Liver (tissue), 8 donors: ENCODE measurements at regions not wholly inside any gene's neighbourhood (a gene's known extent, or its start where the extent isn't known, plus 50 kb on each side); places are given as distances from the start of the nearest gene placed in this dataset.

Experiments
- DNase-seq: peaks from one replicate; pipeline ENCODE4 v3.0.0-alpha.2; 2017; ENCODE audit warnings: low spot score
- H3K27ac ChIP-seq, 2 donors: one replicate each; pipeline ENCODE4 v1.7.0; 2013; ENCODE audit warnings: inconsistent platforms in 2 of 2, low read length in 2 of 2, control low read depth in 1 of 2, low read depth in 1 of 2, mild to moderate bottlenecking in 1 of 2
- H3K27me3 ChIP-seq, 4 donors: one replicate each; pipeline versions ENCODE4 v1.6.1 to v1.7.0; 2013; ENCODE audit warnings: low read length in 3 of 4, inconsistent platforms in 1 of 4, mild to moderate bottlenecking in 1 of 4, moderate library complexity in 1 of 4; ENCODE audit not compliant: control insufficient read depth in 4 of 4, insufficient read depth in 4 of 4
- H3K36me3 ChIP-seq, 4 donors: one replicate each; pipeline versions ENCODE4 v1.6.1 to v1.7.0; 2013; ENCODE audit warnings: low read length in 3 of 4, mild to moderate bottlenecking in 3 of 4, low read depth in 1 of 4, moderate library complexity in 1 of 4; ENCODE audit not compliant: control insufficient read depth in 4 of 4, insufficient read depth in 3 of 4
- H3K4me1 ChIP-seq, 4 donors: one replicate each; pipeline versions ENCODE4 v1.6.1 to v1.7.0; 2013; ENCODE audit warnings: low read length in 3 of 4, mild to moderate bottlenecking in 3 of 4, moderate library complexity in 1 of 4; ENCODE audit not compliant: control insufficient read depth in 4 of 4, insufficient read depth in 4 of 4
- H3K4me3 ChIP-seq, 3 donors: one replicate each; pipeline versions ENCODE4 v1.6.1 to v1.7.0; 2013; ENCODE audit warnings: low read length in 3 of 3, control low read depth in 1 of 3, low read depth in 1 of 3, mild to moderate bottlenecking in 1 of 3
- H3K9ac ChIP-seq, 2 donors: one replicate each; pipeline ENCODE4 v1.7.0; 2013; ENCODE audit warnings: low read length in 2 of 2, mild to moderate bottlenecking in 2 of 2, moderate library complexity in 2 of 2, control low read depth in 1 of 2, low read depth in 1 of 2
- H3K9me3 ChIP-seq, 4 donors: one replicate each; pipeline versions ENCODE4 v1.6.1 to v1.7.0; 2013; ENCODE audit warnings: low read length in 3 of 4; ENCODE audit not compliant: control insufficient read depth in 4 of 4
- ATF3 ChIP-seq: IDR thresholded peaks from 2 replicates; pipeline ENCODE4 v1.6.1; 2016; ENCODE audit warnings: antibody characterized with exemption
- CTCF ChIP-seq: fragments of 150-350 bp; IDR thresholded peaks from 2 replicates; pipeline ENCODE4 v1.5.1; 2017; ENCODE audit warnings: improper control_type of control experiment, low read depth, low read length; ENCODE audit not compliant: missing input control
- EGR1 ChIP-seq, 2 donors: IDR thresholded peaks; 2 replicates each; pipeline ENCODE4 v1.6.1; 2016 to 2018; ENCODE audit warnings: antibody characterized with exemption in 2 of 2, low read depth in 2 of 2
- FOXA1 ChIP-seq: IDR thresholded peaks from 2 replicates; pipeline ENCODE4 v1.6.1; 2016; ENCODE audit warnings: antibody characterized with exemption
- FOXA2 ChIP-seq: IDR thresholded peaks from 2 replicates; pipeline ENCODE4 v1.6.1; 2016; ENCODE audit warnings: antibody characterized with exemption
- GABPA ChIP-seq, 2 donors: IDR thresholded peaks in 1 of 2; conservative IDR thresholded peaks in 1 of 2; 2 replicates each; pipeline ENCODE4 v1.6.1; 2016; ENCODE audit warnings: antibody characterized with exemption in 2 of 2, mild to moderate bottlenecking in 1 of 2, moderate library complexity in 1 of 2
- HNF4A ChIP-seq, 2 donors: conservative IDR thresholded peaks; 2 replicates each; pipeline ENCODE4 v1.6.1; 2016; ENCODE audit warnings: antibody characterized with exemption in 2 of 2, mild to moderate bottlenecking in 2 of 2
- HNF4G ChIP-seq: IDR thresholded peaks from 2 replicates; pipeline ENCODE4 v1.6.1; 2016; ENCODE audit warnings: antibody characterized with exemption
- JUND ChIP-seq, 2 donors: IDR thresholded peaks; 2 replicates each; pipeline ENCODE4 v1.6.1; 2016; ENCODE audit warnings: antibody characterized with exemption in 2 of 2
- NR2F2 ChIP-seq: IDR thresholded peaks from 2 replicates; pipeline ENCODE4 v1.6.1; 2016; ENCODE audit warnings: antibody characterized with exemption
- RAD21 ChIP-seq, 2 donors: IDR thresholded peaks; 2 replicates each; pipeline ENCODE4 v1.6.1; 2016; ENCODE audit warnings: antibody characterized with exemption in 2 of 2, mild to moderate bottlenecking in 2 of 2
- REST ChIP-seq: IDR thresholded peaks from 2 replicates; pipeline ENCODE4 v1.6.1; 2016; ENCODE audit warnings: antibody characterized with exemption, mild to moderate bottlenecking
- RXRA ChIP-seq, 2 donors: IDR thresholded peaks; 2 replicates each; pipeline ENCODE4 v1.6.1; 2017 to 2018; ENCODE audit warnings: antibody characterized with exemption in 2 of 2, mild to moderate bottlenecking in 1 of 2
- SP1 ChIP-seq: IDR thresholded peaks from 2 replicates; pipeline ENCODE4 v1.6.1; 2018; ENCODE audit warnings: antibody characterized with exemption, mild to moderate bottlenecking
- TAF1 ChIP-seq: conservative IDR thresholded peaks from 2 replicates; pipeline ENCODE4 v1.6.1; 2016; ENCODE audit warnings: antibody characterized with exemption, mild to moderate bottlenecking
- YY1 ChIP-seq: IDR thresholded peaks from 2 replicates; pipeline ENCODE4 v1.6.1; 2016; ENCODE audit warnings: antibody characterized with exemption, mild to moderate bottlenecking
- ZBTB33 ChIP-seq: IDR thresholded peaks from 2 replicates; pipeline ENCODE4 v1.6.1; 2016; ENCODE audit warnings: antibody characterized with exemption
- WGBS: extraction: QIAGEN DNeasy Blood & Tissue Kit; methylation state at CpG from one replicate; pipeline ENCODE4 v1.1.7; 2013; 5-methylcytosine and 5-hydroxymethylcytosine counted together
- TF ChIP-seq, protein P1 (sequence below): IDR thresholded peaks from 2 replicates; pipeline ENCODE4 v1.6.1; 2016; ENCODE audit warnings: antibody characterized with exemption
- donor health status: healthy.
- donor health status: healthy.
- donor health status: healthy.
- donor health status: healthy.
- donor health status: healthy.

GRCh38 chr2:12918835-12919445 is 202.2 kb downstream of the TRIB2 start:
- H3K36me3 ChIP-seq = no peaks in the 10 kb centered on the region
- WGBS = 71% methylated on average over 7 of the region's 7 CpGs
- H3K27me3 ChIP-seq = no peaks in the 10 kb centered on the region
- no peak for DNase-seq
- H3K4me1 ChIP-seq = no peaks in the 10 kb centered on the region
- H3K9ac ChIP-seq = no peak overlapping the region
- no peaks in the 10 kb centered on the region for H3K9me3 ChIP-seq
- TF ChIP-seq CTCF (no peak), RXRA (IDR thresholded peaks at IDR 0.05) (peak in 1 of 2 donors; percentile 15), ZBTB33 (no peak), FOXA2 (no peak), EGR1 (IDR thresholded peaks at IDR 0.05; ENCODE audit: low read depth in 2 of 2) (no peak), JUND (IDR thresholded peaks at IDR 0.05) (no peak), HNF4G (no peak), TAF1 (no peak), NR2F2 (peak; percentile 83), HNF4A (conservative IDR thresholded peaks at IDR 0.05) (no peak), SP1 (no peak), FOXA1 (no peak), RAD21 (IDR thresholded peaks at IDR 0.05) (peak in 1 of 2 donors; percentile 22)
- H3K27ac ChIP-seq = peak overlapping the region in 1 of 2 donors; percentile 41
- no peak overlapping the region for H3K4me3 ChIP-seq

DNA sequence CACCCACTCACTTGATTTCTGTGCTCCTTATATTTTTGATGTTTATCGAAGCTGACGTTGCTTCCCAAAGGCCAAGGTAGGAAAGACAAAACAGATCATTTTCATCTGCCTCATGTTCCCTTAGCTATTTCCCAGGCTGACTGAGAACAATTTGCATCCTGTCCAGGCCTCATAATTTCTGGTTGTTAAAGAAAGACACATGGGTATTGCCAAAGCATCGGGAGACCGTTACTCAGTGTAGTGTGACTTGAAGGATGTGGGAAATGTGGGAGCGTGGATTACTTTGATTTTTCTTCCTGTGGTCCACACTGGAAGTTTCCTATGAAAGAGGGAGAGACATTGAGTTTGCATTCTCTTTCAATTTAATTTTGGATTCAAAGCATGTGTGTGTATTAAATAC is 204.6 kb downstream of the TRIB2 start:
- no peak for DNase-seq
- Histone ChIP-seq H3K27ac (no peak overlapping the region), H3K9me3 (no peaks in the 10 kb centered on the region), H3K36me3 (no peaks in the 10 kb centered on the region), H3K9ac (no peak overlapping the region), H3K4me3 (no peak overlapping the region), H3K27me3 (no peaks in the 10 kb centered on the region), H3K4me1 (no peaks in the 10 kb centered on the region)
- WGBS = 91% methylated on average over 5 of the region's 5 CpGs
- TF ChIP-seq RXRA (IDR thresholded peaks at IDR 0.05) (no peak), GABPA (IDR thresholded peaks at IDR 0.05 in 1 of 2, conservative IDR thresholded peaks at IDR 0.05 in 1 of 2) (no peak), HNF4G (no peak), YY1 (no peak), FOXA1 (no peak), JUND (IDR thresholded peaks at IDR 0.05) (no peak), REST (no peak), CTCF (no peak), HNF4A (conservative IDR thresholded peaks at IDR 0.05) (no peak), EGR1 (IDR thresholded peaks at IDR 0.05; ENCODE audit: low read depth in 2 of 2) (no peak), FOXA2 (no peak), TAF1 (no peak), NR2F2 (no peak), ATF3 (no peak), SP1 (no peak), ZBTB33 (no peak), RAD21 (IDR thresholded peaks at IDR 0.05) (no peak)
- TF ChIP-seq, protein P1, sequence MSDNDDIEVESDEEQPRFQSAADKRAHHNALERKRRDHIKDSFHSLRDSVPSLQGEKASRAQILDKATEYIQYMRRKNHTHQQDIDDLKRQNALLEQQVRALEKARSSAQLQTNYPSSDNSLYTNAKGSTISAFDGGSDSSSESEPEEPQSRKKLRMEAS = no peak
